SK-N-SH treated with all-trans-retinoic acid at 6 μM for 48 hours (cell line): ENCODE measurements at regions not wholly inside any gene's neighbourhood (a gene's known extent, or its start where the extent isn't known, plus 50 kb on each side); places are given as distances from the start of the nearest gene placed in this dataset.
"Not testable (repeated sequence)": the region's sequence is repeated elsewhere in the genome, so short reads cannot be mapped to it uniquely, and the experiment has no call there.

Experiments used
- ATAC-seq: fragments of 200-7000 bp; cut with Tn5 transposase; 3 replicates; pipeline ENCODE4 v1.9.1; 2020; ENCODE audit warnings: mild to moderate bottlenecking, moderate library complexity
- ARNTL ChIP-seq: fragments of 450-650 bp; formaldehyde crosslinking; IDR thresholded peaks from 2 replicates; pipeline ENCODE4 v1.5.0; 2020; ENCODE audit warnings: low read depth, mild to moderate bottlenecking, moderate library complexity, borderline replicate concordance
- BACH2 ChIP-seq: fragments of 250-450 bp; sonication (Bioruptor Pico); IDR thresholded peaks from 2 replicates; pipeline ENCODE4 v1.9.0; 2021; ENCODE audit warnings: mild to moderate bottlenecking, borderline replicate concordance
- CSDC2 ChIP-seq: fragments of 250-450 bp; sonication (Bioruptor Pico); IDR thresholded peaks from 2 replicates; pipeline ENCODE4 v1.5.0; 2020; ENCODE audit warnings: mild to moderate bottlenecking, moderate library complexity
- GLIS3 ChIP-seq: fragments of 250-450 bp; sonication (Bioruptor Pico); IDR thresholded peaks from 2 replicates; pipeline ENCODE4 v1.5.0; 2020; ENCODE audit warnings: mild to moderate bottlenecking, moderate library complexity
- SNAI2 ChIP-seq: fragments of 250-450 bp; sonication (Bioruptor Pico); IDR thresholded peaks from 2 replicates; pipeline ENCODE4 v1.5.0; 2020; ENCODE audit warnings: mild to moderate bottlenecking, moderate library complexity
- TOX ChIP-seq: fragments of 250-450 bp; sonication (Bioruptor Pico); IDR thresholded peaks from 2 replicates; pipeline ENCODE4 v1.8.0; 2021; ENCODE audit warnings: mild to moderate bottlenecking, moderate library complexity, borderline replicate concordance
- ZC3H10 ChIP-seq: fragments of 250-450 bp; sonication (Bioruptor Pico); IDR thresholded peaks from 2 replicates; pipeline ENCODE4 v1.5.1; 2021; ENCODE audit warnings: mild to moderate bottlenecking, moderate library complexity
- ZFP30 ChIP-seq: fragments of 450-650 bp; formaldehyde crosslinking; IDR thresholded peaks from 2 replicates; pipeline ENCODE4 v1.5.0; 2022; ENCODE audit warnings: mild to moderate bottlenecking, moderate library complexity
- ZNF565 ChIP-seq: fragments of 450-650 bp; formaldehyde crosslinking; conservative IDR thresholded peaks from 2 replicates; pipeline ENCODE4 v1.5.0; 2020; ENCODE audit warnings: low read depth, mild to moderate bottlenecking, moderate library complexity
- ZNF70 ChIP-seq: fragments of 450-650 bp; formaldehyde crosslinking; IDR thresholded peaks from 2 replicates; pipeline ENCODE4 v1.5.0; 2020; ENCODE audit warnings: mild to moderate bottlenecking, moderate library complexity
- ZNF8 ChIP-seq: fragments of 450-650 bp; formaldehyde crosslinking; IDR thresholded peaks from 2 replicates; pipeline ENCODE4 v1.5.0; 2020; ENCODE audit warnings: mild to moderate bottlenecking, moderate library complexity
- TF ChIP-seq, protein P1 (sequence below): fragments of 250-450 bp; sonication (Bioruptor Pico); IDR thresholded peaks from 2 replicates; pipeline ENCODE4 v1.8.0; 2020; ENCODE audit warnings: mild to moderate bottlenecking, moderate library complexity, borderline replicate concordance

DNA sequence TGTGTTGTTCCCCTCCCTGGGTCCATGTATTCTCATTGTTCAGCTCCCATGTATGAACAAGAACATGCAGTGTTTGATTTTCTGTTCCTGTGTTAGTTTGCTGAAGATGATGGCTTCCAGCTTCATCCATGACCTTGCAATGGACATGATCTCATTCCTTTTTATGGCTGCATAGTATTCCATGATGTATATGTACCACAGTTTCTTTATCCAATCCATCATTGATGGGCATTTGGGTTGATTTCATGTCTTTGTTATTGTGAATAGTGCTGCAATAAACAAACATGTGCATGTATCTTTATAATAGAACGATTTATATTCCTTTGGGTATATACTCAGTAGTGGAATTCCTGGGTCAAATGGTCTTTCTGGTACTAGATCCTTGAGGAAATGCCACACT lies 65.1 kb upstream of the SLC13A1 start:
- peak; percentile 93 for TF ChIP-seq ZNF8 (CRISPR knock-in tag)
- not testable (repeated sequence) for ATAC-seq

DNA sequence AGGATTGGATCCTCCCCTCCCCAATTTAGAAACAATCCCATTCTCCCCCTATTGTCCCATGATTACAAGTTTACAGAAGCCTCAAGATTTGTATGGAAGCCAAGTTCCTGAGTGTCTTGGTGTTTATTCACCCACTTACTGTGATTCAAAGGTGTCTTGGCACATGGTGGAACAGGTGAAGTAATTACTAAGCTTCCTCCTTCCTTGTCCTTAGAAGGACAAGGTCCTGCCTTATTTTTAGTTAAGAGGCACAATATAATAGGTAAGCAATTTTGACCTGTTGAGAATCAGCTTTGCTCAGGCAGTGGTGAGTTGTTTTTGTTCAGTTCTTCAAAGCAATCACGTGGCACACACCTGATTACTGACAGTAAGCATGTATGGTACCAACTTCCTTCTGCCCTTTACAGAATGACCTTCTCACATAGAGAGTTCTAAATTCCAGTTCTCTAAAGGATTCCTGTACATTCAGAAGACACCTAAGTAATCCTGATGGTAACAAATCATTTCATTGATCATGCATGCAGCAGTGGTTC lies 60.7 kb upstream of the SLC13A1 start:
- ATAC-seq, result no peak
- no peak for TF ChIP-seq GLIS3
- no peak for TF ChIP-seq ZNF565
- TF ChIP-seq SNAI2 (CRISPR knock-in tag), result no peak
- TF ChIP-seq, all 23 proteins: peak for 0

DNA sequence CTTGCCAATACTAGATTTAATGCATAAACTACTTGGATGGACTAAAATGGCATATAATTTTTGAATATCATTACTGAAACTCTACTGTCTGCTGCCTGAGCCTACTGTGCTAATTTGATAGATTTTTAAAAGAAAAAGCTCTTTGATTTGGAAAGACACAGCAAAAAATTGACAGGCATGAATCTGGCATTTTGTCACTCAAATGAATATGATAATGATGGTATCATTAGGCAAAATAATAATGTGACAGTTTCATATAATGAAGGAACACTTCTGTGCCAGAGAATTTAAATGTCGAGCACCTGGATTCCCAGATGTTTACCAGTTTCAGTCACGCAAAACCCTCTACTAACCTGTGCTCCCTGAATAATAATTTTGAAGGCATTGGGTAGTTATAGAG lies 60.0 kb upstream of the SLC13A1 start:
- no peak for TF ChIP-seq ARNTL (CRISPR knock-in tag)
- TF ChIP-seq, protein P1, sequence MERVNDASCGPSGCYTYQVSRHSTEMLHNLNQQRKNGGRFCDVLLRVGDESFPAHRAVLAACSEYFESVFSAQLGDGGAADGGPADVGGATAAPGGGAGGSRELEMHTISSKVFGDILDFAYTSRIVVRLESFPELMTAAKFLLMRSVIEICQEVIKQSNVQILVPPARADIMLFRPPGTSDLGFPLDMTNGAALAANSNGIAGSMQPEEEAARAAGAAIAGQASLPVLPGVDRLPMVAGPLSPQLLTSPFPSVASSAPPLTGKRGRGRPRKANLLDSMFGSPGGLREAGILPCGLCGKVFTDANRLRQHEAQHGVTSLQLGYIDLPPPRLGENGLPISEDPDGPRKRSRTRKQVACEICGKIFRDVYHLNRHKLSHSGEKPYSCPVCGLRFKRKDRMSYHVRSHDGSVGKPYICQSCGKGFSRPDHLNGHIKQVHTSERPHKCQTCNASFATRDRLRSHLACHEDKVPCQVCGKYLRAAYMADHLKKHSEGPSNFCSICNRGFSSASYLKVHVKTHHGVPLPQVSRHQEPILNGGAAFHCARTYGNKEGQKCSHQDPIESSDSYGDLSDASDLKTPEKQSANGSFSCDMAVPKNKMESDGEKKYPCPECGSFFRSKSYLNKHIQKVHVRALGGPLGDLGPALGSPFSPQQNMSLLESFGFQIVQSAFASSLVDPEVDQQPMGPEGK, result no peak
- TF ChIP-seq ZFP30 (CRISPR knock-in tag), result no peak
- TF ChIP-seq ZNF70 (CRISPR knock-in tag), result no peak
- no peak for TF ChIP-seq BACH2 (CRISPR knock-in tag)
- no peak for TF ChIP-seq TOX (CRISPR knock-in tag)
- TF ChIP-seq CSDC2 (CRISPR knock-in tag), result no peak
- TF ChIP-seq ZC3H10 (CRISPR knock-in tag), result no peak

More for the DNA sequence above, 60.0 kb upstream of the SLC13A1 start:
- ATAC-seq, result no peak
